Panc1 (cell line): ENCODE measurements at regions not wholly inside any gene's neighbourhood (a gene's known extent, or its start where the extent isn't known, plus 50 kb on each side); places are given as distances from the start of the nearest gene placed in this dataset.

ENCODE experiments used
- ATAC-seq: fragments of 200-7000 bp; cut with Tn5 transposase; 2 replicates; pipeline ENCODE4 v1.9.1; 2020; ENCODE audit warnings: mild to moderate bottlenecking, moderate library complexity
- BruUV-seq: library from RNA; stranded (reverse); fragments of 400-500 nt; replicated peaks from 2 replicates; lab custom pipeline; 2021; lab: Mats Ljungman, UMichigan
- CTCF ChIA-PET: fragments of 300-600 bp; sonication (Branson Sonifier 250); formaldehyde crosslinking; loops from one replicate; lab custom pipeline; 2022; ENCODE audit warnings: antibody characterized with exemption; lab: Charles Lee
- POLR2A ChIA-PET: fragments of 300-600 bp; sonication (Branson Sonifier 250); formaldehyde crosslinking; loops from one replicate; lab custom pipeline; 2022; ENCODE audit warnings: antibody characterized with exemption; lab: Charles Lee
- DNase-seq: peaks from one replicate; pipeline ENCODE4 v3.0.0-alpha.2; 2010; ENCODE audit warnings: low read depth, low spot score
- H3K27ac ChIP-seq: 2 replicates; pipeline ENCODE4 v1.5.1; 2011; ENCODE audit warnings: mild to moderate bottlenecking, low read length, inconsistent platforms
- H3K27me3 ChIP-seq: fragments of 200-500 bp; sonication (Bioruptor generic); 2 replicates; pipeline ENCODE4 v1.6.0; 2014; ENCODE audit warnings: low read length, inconsistent platforms; ENCODE audit not compliant: control insufficient read depth, insufficient read depth
- H3K36me3 ChIP-seq: fragments of 200-500 bp; sonication (Bioruptor generic); 2 replicates; pipeline ENCODE4 v1.5.1; 2014; ENCODE audit warnings: inconsistent platforms, mild to moderate bottlenecking, low read length, moderate library complexity; ENCODE audit not compliant: control insufficient read depth, insufficient read depth
- H3K4me1 ChIP-seq: 2 replicates; pipeline ENCODE4 v1.5.1; 2011; ENCODE audit warnings: inconsistent platforms, mild to moderate bottlenecking, low read length, moderate library complexity; ENCODE audit not compliant: control insufficient read depth, insufficient read depth
- H3K4me3 ChIP-seq, 2 experiments: 2 replicates each; pipeline ENCODE4 v1.5.1; 2011 to 2012; ENCODE audit warnings: low read depth in 2 of 2, low read length in 2 of 2, mild to moderate bottlenecking in 2 of 2, inconsistent platforms in 1 of 2, moderate library complexity in 1 of 2
- H3K9me3 ChIP-seq: fragments of 200-500 bp; sonication (Bioruptor generic); 2 replicates; pipeline ENCODE4 v1.5.1; 2014; ENCODE audit warnings: low read depth, mild to moderate bottlenecking, inconsistent platforms, low read length, moderate library complexity; ENCODE audit not compliant: control insufficient read depth, insufficient read depth
- CTCF ChIP-seq: fragments of 450-650 bp; IDR thresholded peaks from 2 replicates; pipeline ENCODE4 v1.5.1; 2017; ENCODE audit warnings: mild to moderate bottlenecking
- POLR2AphosphoS5 ChIP-seq: IDR thresholded peaks from 2 replicates; pipeline ENCODE4 v1.6.1; 2012; ENCODE audit warnings: mild to moderate bottlenecking, low read depth, low read length, moderate library complexity
- REST ChIP-seq, 2 experiments: IDR thresholded peaks; 2 replicates each; pipeline ENCODE4 v1.6.1; 2011 to 2012; ENCODE audit warnings: low read depth in 2 of 2, control low read depth in 1 of 2, low read length in 1 of 2, mild to moderate bottlenecking in 1 of 2, moderate library complexity in 1 of 2; ENCODE audit not compliant: insufficient read depth in 1 of 2
- SIN3A ChIP-seq: IDR thresholded peaks from 2 replicates; pipeline ENCODE4 v1.6.1; 2012; ENCODE audit warnings: low read depth, mild to moderate bottlenecking, low read length, moderate library complexity, borderline replicate concordance; ENCODE audit not compliant: insufficient read depth
- TCF7L2 ChIP-seq: IDR thresholded peaks from 2 replicates; pipeline ENCODE4 v1.6.1; 2011; ENCODE audit warnings: mild to moderate bottlenecking, low read depth, low read length, inconsistent platforms
- in situ Hi-C: cut with HindIII; loops from 2 replicates; pipeline ENCODE4 v1.10.0; 2016; ENCODE audit warnings: low sequenced_read_pairs, low pct_unique_long_range_greater_than_20kb
- intact Hi-C: fragments of 100-400 bp; cut with micrococcal nuclease; formaldehyde crosslinking; loops from one replicate; pipeline ENCODE4 v1.10.0; 2022; ENCODE audit not compliant: unreplicated experiment

- ChIA-PET CTCF (no interaction called here), POLR2A (no interaction called here)
- TF ChIP-seq CTCF (no peak), REST (IDR thresholded peaks at IDR 0.05; ENCODE audit: insufficient read depth in 1 of 2, low read depth in 2 of 2, low read length in 1 of 2) (no peak), SIN3A (no peak), TCF7L2 (no peak), POLR2AphosphoS5 (no peak)
- Histone ChIP-seq H3K36me3 (no peaks in the 10 kb centered on the region), H3K4me3 (no peak overlapping the region), H3K4me1 (no peaks in the 10 kb centered on the region), H3K27ac (no peak overlapping the region), H3K9me3 (no peaks in the 10 kb centered on the region), H3K27me3 (no peaks in the 10 kb centered on the region)
- in situ Hi-C loops: no loop called here
- no peak for DNase-seq
- intact Hi-C loops: no loop called here
- no TSS peak for BruUV-seq
- ATAC-seq: no peak
Measured at GRCh38 chr17:6240601-6241000, 170.4 kb downstream of the WSCD1 start.

GRCh38 chr17:6240001-6240400 lies 169.8 kb downstream of the WSCD1 start:
- POLR2A ChIA-PET: no interaction called here
- TF ChIP-seq REST (IDR thresholded peaks at IDR 0.05; ENCODE audit: insufficient read depth in 1 of 2, low read depth in 2 of 2, low read length in 1 of 2) (no peak), SIN3A (no peak), POLR2AphosphoS5 (no peak), CTCF (no peak), TCF7L2 (no peak)
- intact Hi-C loops: no loop called here
- Histone ChIP-seq H3K27ac (no peak overlapping the region), H3K4me1 (no peaks in the 10 kb centered on the region), H3K27me3 (no peaks in the 10 kb centered on the region), H3K36me3 (no peaks in the 10 kb centered on the region), H3K4me3 (no peak overlapping the region), H3K9me3 (no peaks in the 10 kb centered on the region)
- DNase-seq: no peak
- no peak for ATAC-seq
- no TSS peak for BruUV-seq
- in situ Hi-C loops: no loop called here
- CTCF ChIA-PET: interaction anchor here (0.7 kb wide), 1 partner anchor 604 kb away, joined by 5 read pairs; no protein-coding TSS in a partner anchor
